Mesendoderm (in vitro differentiated cells): ENCODE measurements at regions not wholly inside any gene's neighbourhood (a gene's known extent, or its start where the extent isn't known, plus 50 kb on each side); places are given as distances from the start of the nearest gene placed in this dataset.

ENCODE experiments used
- DNase-seq: peaks from one replicate; pipeline ENCODE4 v3.0.0; 2013
- H2AK5ac ChIP-seq: 2 replicates; pipeline ENCODE4 v1.6.1; 2013; ENCODE audit warnings: low read length, inconsistent platforms
- H2BK120ac ChIP-seq: 2 replicates; pipeline ENCODE4 v1.6.1; 2013; ENCODE audit warnings: low read depth, mild to moderate bottlenecking, low read length, moderate library complexity, mixed read lengths
- H2BK15ac ChIP-seq: replicated peaks from 2 replicates; pipeline ENCODE4 v1.6.1; 2013; ENCODE audit warnings: low read depth, mild to moderate bottlenecking, moderate library complexity
- H2BK5ac ChIP-seq: 2 replicates; pipeline ENCODE4 v1.6.1; 2013; ENCODE audit warnings: low read length, inconsistent platforms
- H3K18ac ChIP-seq: 2 replicates; pipeline ENCODE4 v1.6.1; 2013; ENCODE audit warnings: mild to moderate bottlenecking, low read length, mixed read lengths
- H3K23ac ChIP-seq: one replicate; pipeline ENCODE4 v1.6.1; 2013; ENCODE audit warnings: low read length
- H3K27ac ChIP-seq: 2 replicates; pipeline ENCODE4 v1.5.1; 2013; ENCODE audit warnings: low read depth, mild to moderate bottlenecking, inconsistent platforms, low read length, moderate library complexity
- H3K27me3 ChIP-seq: 2 replicates; pipeline ENCODE4 v1.6.1; 2013; ENCODE audit warnings: low read length, control low read depth, mild to moderate bottlenecking, inconsistent platforms; ENCODE audit not compliant: insufficient read depth, poor library complexity
- H3K36me3 ChIP-seq: 2 replicates; pipeline ENCODE4 v1.6.1; 2013; ENCODE audit warnings: low read length, inconsistent platforms; ENCODE audit not compliant: control insufficient read depth, insufficient read depth
- H3K4ac ChIP-seq: one replicate; pipeline ENCODE4 v1.6.1; 2013; ENCODE audit warnings: low read depth, mild to moderate bottlenecking, low read length, moderate library complexity
- H3K4me1 ChIP-seq: 2 replicates; pipeline ENCODE4 v1.6.1; 2013; ENCODE audit warnings: low read depth, low read length, inconsistent platforms; ENCODE audit not compliant: control insufficient read depth
- H3K4me2 ChIP-seq: 2 replicates; pipeline ENCODE4 v1.6.1; 2013; ENCODE audit warnings: low read length
- H3K4me3 ChIP-seq: 2 replicates; pipeline ENCODE4 v1.5.1; 2013; ENCODE audit warnings: mild to moderate bottlenecking, low read length
- H3K56ac ChIP-seq: one replicate; pipeline ENCODE4 v1.6.1; 2013; ENCODE audit warnings: low read length
- H3K79me1 ChIP-seq: 2 replicates; pipeline ENCODE4 v1.6.1; 2013; ENCODE audit warnings: low read length, inconsistent platforms
- H3K79me2 ChIP-seq: 2 replicates; pipeline ENCODE4 v1.6.1; 2013; ENCODE audit warnings: mild to moderate bottlenecking, low read length; ENCODE audit not compliant: control insufficient read depth, insufficient read depth
- H3K9ac ChIP-seq: 2 replicates; pipeline ENCODE4 v1.6.1; 2013; ENCODE audit warnings: low read length, inconsistent platforms
- H4K5ac ChIP-seq: one replicate; pipeline ENCODE4 v1.6.1; 2013; ENCODE audit warnings: low read length
- H4K8ac ChIP-seq: one replicate; pipeline ENCODE4 v1.6.1; 2013; ENCODE audit warnings: low read depth, mild to moderate bottlenecking, control low read depth, low read length, moderate library complexity
- WGBS: extraction: QIAGEN DNeasy Blood & Tissue Kit; methylation state at CpG from one replicate; pipeline ENCODE4 v1.1.7; 2013; ENCODE audit warnings: low lambda C conversion rate, missing lambda C conversion rate; ENCODE audit not compliant: insufficient coverage; ENCODE audit errors: extremely low coverage; 5-methylcytosine and 5-hydroxymethylcytosine counted together

DNA sequence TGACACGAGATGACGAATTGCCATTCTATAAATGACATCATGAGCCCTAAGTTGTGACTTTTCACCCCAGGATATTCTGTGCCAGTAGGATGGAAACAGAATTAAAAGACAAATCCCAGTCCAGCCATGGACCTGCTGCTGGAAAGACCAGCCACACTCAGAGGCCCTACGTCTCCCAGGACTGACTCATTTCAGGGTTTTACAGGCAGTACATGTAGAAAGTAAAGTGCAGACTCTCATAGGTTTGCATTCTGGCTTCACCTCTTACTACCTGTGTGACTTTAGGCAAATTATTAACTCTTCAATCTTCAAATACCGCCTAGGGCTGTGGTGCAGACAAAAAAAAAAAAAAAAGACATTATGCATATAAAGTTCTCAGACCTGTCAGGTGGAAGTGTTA, 188.8 kb downstream of the NEBL start:
- no peak overlapping the region for H4K8ac ChIP-seq
- no peak overlapping the region for H4K5ac ChIP-seq
- H2BK120ac ChIP-seq: no peak overlapping the region
- H2BK5ac ChIP-seq: no peak overlapping the region
- no peak overlapping the region for H2BK15ac ChIP-seq
- no peak overlapping the region for H3K4me3 ChIP-seq
- no peaks in the 10 kb centered on the region for H3K79me2 ChIP-seq
- H3K4me1 ChIP-seq: no peaks in the 10 kb centered on the region
- no peaks in the 10 kb centered on the region for H3K79me1 ChIP-seq
- no peak overlapping the region for H2AK5ac ChIP-seq
- no peak overlapping the region for H3K27ac ChIP-seq
- no peak overlapping the region for H3K56ac ChIP-seq
- H3K9ac ChIP-seq: no peak overlapping the region
- no peak overlapping the region for H3K23ac ChIP-seq
- no peaks in the 10 kb centered on the region for H3K27me3 ChIP-seq
- no peak for DNase-seq
- H3K18ac ChIP-seq: no peak overlapping the region
- H3K4me2 ChIP-seq: no peak overlapping the region
- no peaks in the 10 kb centered on the region for H3K36me3 ChIP-seq
- no peak overlapping the region for H3K4ac ChIP-seq
- no CpG with 5 or more reads among the region's 4 CpGs for WGBS

DNA sequence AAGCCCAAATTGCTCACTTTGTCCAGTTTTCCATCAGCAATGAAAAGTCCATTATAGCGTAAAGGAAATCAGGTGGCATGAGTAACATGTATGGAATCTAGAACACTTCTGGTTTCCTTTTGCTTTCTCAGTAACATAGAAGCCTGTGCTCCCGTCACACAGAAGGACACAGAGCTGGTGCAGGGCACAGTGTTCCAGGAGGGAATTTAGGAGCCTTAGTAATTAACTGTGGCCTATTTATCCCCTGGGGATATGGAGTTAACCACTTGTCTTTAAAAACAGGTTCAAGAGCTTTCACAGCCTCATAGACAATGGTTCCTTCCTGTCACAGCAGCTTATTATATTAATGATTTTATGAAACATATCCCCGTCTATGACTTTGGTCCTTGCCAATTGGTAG, 189.9 kb downstream of the NEBL start:
- Histone ChIP-seq H3K18ac (no peak overlapping the region), H3K79me1 (no peaks in the 10 kb centered on the region), H2AK5ac (no peak overlapping the region), H3K4me3 (no peak overlapping the region), H3K9ac (no peak overlapping the region), H3K27ac (no peak overlapping the region), H3K23ac (no peak overlapping the region), H3K79me2 (no peaks in the 10 kb centered on the region), H2BK15ac (no peak overlapping the region), H3K4ac (no peak overlapping the region), H2BK120ac (no peak overlapping the region), H2BK5ac (no peak overlapping the region), H3K4me2 (no peak overlapping the region), H4K8ac (no peak overlapping the region), H3K27me3 (no peaks in the 10 kb centered on the region), H3K36me3 (no peaks in the 10 kb centered on the region), H3K4me1 (no peaks in the 10 kb centered on the region), H4K5ac (no peak overlapping the region), H3K56ac (no peak overlapping the region)
- DNase-seq: no peak
- WGBS: no CpG with 5 or more reads among the region's 3 CpGs

DNA sequence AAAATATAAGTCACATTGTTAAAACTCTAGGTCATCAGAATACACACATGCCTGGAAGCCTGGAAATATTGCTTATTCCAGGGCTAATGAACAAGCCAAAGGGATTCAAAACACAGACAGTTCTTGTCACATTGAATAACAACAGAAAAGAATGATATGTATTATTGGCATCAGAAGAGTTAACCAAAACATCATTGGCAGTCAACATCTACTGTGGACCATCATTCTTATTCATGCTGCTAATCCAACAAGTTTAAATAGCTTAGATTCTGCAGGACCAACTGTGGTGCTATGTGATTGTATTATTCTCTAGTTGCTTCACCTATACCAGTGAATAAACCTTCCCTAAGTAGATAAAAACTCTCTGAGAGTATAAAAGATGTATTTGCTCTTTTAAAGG, 198.3 kb downstream of the NEBL start:
- no peaks in the 10 kb centered on the region for H3K36me3 ChIP-seq
- no peak overlapping the region for H3K18ac ChIP-seq
- no peak overlapping the region for H2BK15ac ChIP-seq
- H4K8ac ChIP-seq: no peak overlapping the region
- no peak overlapping the region for H3K4me3 ChIP-seq
- H3K79me1 ChIP-seq: no peaks in the 10 kb centered on the region
- H3K23ac ChIP-seq: no peak overlapping the region
- no peaks in the 10 kb centered on the region for H3K79me2 ChIP-seq
- no peak overlapping the region for H2AK5ac ChIP-seq
- H3K4me2 ChIP-seq: no peak overlapping the region
- DNase-seq: no peak
- H3K27ac ChIP-seq: no peak overlapping the region
- H2BK120ac ChIP-seq: no peak overlapping the region
- H3K4me1 ChIP-seq: no peaks in the 10 kb centered on the region
- H2BK5ac ChIP-seq: no peak overlapping the region
- H3K27me3 ChIP-seq: no peaks in the 10 kb centered on the region
- H3K4ac ChIP-seq: no peak overlapping the region
- no peak overlapping the region for H4K5ac ChIP-seq
- H3K9ac ChIP-seq: no peak overlapping the region
- H3K56ac ChIP-seq: no peak overlapping the region

DNA sequence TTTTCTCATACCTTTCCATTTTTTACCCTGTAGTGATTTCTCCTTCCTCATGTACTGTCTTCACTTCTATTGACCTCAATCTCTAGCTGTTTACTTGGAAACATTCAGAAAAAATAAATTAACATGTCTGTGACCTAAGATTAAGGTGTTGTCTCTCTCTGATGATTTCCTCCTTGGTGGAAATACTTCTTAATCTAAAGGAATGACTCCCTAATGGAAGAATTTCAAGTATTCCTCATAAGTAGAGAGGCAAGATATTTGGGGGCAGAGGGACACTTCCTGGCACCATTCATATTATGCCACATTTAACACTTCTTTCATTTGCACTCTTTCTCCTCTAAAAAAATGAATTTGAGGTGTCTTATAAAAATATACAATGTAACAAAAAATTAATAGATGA, 202.8 kb downstream of the NEBL start:
- no peak overlapping the region for H3K4me3 ChIP-seq
- no peaks in the 10 kb centered on the region for H3K79me1 ChIP-seq

DNA sequence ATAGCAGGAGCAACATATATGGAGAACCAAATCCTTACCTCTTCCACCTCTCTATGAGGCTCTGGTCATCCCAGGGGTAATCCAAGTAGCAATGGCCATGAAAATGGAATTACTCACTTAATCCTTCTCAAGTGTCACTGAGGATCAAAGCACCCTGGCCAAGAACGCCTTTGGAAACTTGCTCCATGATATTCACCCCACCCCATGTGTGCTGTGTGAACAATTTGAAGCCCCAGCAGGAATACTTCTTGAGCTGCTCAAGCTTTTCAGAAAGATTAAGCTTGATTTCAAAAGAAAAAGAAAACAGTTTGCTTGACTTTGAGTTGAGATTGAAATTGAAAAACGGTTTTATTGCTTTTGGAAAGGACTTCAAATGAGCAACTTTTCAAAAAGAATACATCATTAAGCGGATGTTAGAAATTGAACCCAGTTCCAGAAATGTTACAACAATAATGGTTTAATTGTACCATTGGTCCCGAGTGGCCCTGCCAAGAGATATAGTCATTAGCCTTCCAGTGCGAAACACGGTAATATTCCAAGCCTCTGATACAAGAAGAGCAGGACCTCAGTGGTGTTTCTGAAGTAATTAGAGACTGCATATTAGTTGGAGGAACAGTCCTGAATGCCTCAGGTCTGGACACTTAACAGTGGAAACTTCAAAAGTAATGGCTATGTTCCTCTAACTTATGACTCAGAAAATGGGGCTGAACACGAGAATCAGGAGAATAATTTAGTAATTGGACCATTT, 208.1 kb downstream of the NEBL start:
- Histone ChIP-seq H4K5ac (no peak overlapping the region), H3K4me3 (no peak overlapping the region), H4K8ac (no peak overlapping the region), H3K18ac (no peak overlapping the region), H2BK120ac (no peak overlapping the region), H2AK5ac (no peak overlapping the region), H3K79me1 (no peaks in the 10 kb centered on the region), H3K56ac (no peak overlapping the region), H3K27me3 (no peaks in the 10 kb centered on the region), H3K36me3 (no peaks in the 10 kb centered on the region), H3K4ac (no peak overlapping the region), H2BK15ac (no peak overlapping the region), H3K79me2 (no peaks in the 10 kb centered on the region), H3K9ac (no peak overlapping the region), H3K4me2 (no peak overlapping the region), H3K4me1 (peaks cover 5% of the 10 kb centered on the region), H3K27ac (no peak overlapping the region), H2BK5ac (no peak overlapping the region), H3K23ac (no peak overlapping the region)
- WGBS: no CpG with 5 or more reads among the region's 7 CpGs
- DNase-seq: no peak

More for the DNA sequence above, 202.8 kb downstream of the NEBL start:
- DNase-seq: peak; percentile 78
- Histone ChIP-seq H2AK5ac (no peak overlapping the region), H2BK120ac (no peak overlapping the region), H3K56ac (no peak overlapping the region), H4K8ac (no peak overlapping the region), H3K23ac (no peak overlapping the region), H3K18ac (no peak overlapping the region), H3K9ac (no peak overlapping the region), H3K4ac (no peak overlapping the region), H2BK5ac (no peak overlapping the region), H3K36me3 (no peaks in the 10 kb centered on the region), H3K4me1 (peaks cover 4% of the 10 kb centered on the region), H2BK15ac (no peak overlapping the region), H3K27me3 (no peaks in the 10 kb centered on the region), H3K4me2 (no peak overlapping the region), H3K79me2 (no peaks in the 10 kb centered on the region), H4K5ac (no peak overlapping the region), H3K27ac (no peak overlapping the region)

DNA sequence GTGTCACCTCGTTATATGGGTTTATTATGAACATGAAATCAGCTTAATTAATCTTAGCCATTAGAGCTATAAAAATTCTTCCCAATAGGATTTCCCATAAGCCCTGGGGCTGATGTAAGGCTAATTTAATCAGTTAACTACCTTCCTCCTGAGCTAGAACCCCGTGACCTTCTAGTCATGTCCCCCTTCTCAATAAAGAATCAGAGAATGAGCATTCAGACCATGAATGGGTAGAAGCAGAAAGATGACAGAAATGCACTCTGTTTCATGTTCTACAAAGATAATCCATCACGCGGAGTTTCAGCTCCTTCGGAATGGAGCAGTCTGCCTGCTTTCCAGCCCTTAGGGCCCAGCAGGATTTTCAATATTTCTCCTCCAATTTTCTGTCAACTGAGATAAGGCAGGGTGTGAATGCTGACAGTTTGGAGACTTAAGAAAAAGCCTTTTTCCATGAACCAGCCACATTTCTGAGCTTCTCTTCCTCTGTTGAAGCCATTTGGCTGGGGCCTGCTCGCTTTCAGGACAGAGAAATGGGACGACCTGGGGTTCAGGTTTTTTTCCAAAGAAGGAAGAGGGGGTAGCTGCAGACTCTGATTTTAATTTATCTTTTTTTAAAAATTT, 211.0 kb downstream of the NEBL start:
- Histone ChIP-seq H3K79me2 (no peaks in the 10 kb centered on the region), H3K79me1 (no peaks in the 10 kb centered on the region), H3K4me3 (no peak overlapping the region), H3K9ac (no peak overlapping the region), H3K27me3 (no peaks in the 10 kb centered on the region), H3K18ac (no peak overlapping the region), H2AK5ac (no peak overlapping the region), H3K56ac (no peak overlapping the region), H2BK120ac (no peak overlapping the region), H3K4ac (no peak overlapping the region), H3K23ac (no peak overlapping the region), H3K36me3 (no peaks in the 10 kb centered on the region), H3K4me1 (peaks cover 1% of the 10 kb centered on the region), H3K4me2 (no peak overlapping the region), H2BK5ac (no peak overlapping the region), H3K27ac (no peak overlapping the region), H2BK15ac (no peak overlapping the region), H4K5ac (no peak overlapping the region), H4K8ac (no peak overlapping the region)
- no CpG with 5 or more reads among the region's 7 CpGs for WGBS
- DNase-seq: no peak
